LNCaP clone FGC (cell line): ENCODE measurements at regions not wholly inside any gene's neighbourhood (a gene's known extent, or its start where the extent isn't known, plus 50 kb on each side); places are given as distances from the start of the nearest gene placed in this dataset.

Source experiments
- DNase-seq: peaks from one replicate; pipeline ENCODE4 v3.0.0-alpha.2; 2011; ENCODE audit warnings: low read depth
- H3K4me3 ChIP-seq: 2 replicates; pipeline ENCODE4 v1.5.1; 2011; ENCODE audit warnings: mild to moderate bottlenecking, low read depth, low read length, control low read depth
- TF ChIP-seq, protein P1 (sequence below): IDR thresholded peaks from 2 replicates; pipeline ENCODE4 v1.5.1; 2012; ENCODE audit warnings: mild to moderate bottlenecking; ENCODE audit not compliant: control insufficient read depth, insufficient read depth; ENCODE audit errors: extremely low read depth

DNA sequence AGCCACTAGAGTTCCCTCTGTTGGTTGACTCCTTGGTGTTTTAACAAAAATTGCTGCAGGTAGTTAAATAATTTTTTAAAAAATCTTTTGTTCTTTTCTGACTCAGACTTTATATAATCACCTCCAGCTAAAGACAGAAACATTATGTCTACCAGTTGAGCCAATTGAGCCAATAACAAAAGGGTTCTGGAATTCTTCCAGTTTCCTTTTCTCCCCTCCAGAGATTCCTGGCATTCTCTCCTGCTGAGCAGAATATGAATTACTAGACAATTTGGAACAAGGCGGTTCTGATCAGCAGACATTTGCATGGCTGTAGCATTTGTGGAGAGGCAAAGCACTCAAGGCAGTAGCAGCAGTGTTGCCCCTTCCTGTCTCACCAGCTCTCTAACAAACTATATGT is 144.0 kb upstream of the SLC35B3 start:
- TF ChIP-seq, protein P1, sequence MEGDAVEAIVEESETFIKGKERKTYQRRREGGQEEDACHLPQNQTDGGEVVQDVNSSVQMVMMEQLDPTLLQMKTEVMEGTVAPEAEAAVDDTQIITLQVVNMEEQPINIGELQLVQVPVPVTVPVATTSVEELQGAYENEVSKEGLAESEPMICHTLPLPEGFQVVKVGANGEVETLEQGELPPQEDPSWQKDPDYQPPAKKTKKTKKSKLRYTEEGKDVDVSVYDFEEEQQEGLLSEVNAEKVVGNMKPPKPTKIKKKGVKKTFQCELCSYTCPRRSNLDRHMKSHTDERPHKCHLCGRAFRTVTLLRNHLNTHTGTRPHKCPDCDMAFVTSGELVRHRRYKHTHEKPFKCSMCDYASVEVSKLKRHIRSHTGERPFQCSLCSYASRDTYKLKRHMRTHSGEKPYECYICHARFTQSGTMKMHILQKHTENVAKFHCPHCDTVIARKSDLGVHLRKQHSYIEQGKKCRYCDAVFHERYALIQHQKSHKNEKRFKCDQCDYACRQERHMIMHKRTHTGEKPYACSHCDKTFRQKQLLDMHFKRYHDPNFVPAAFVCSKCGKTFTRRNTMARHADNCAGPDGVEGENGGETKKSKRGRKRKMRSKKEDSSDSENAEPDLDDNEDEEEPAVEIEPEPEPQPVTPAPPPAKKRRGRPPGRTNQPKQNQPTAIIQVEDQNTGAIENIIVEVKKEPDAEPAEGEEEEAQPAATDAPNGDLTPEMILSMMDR, result no peak
- no peak for DNase-seq
- H3K4me3 ChIP-seq, result no peak overlapping the region

DNA sequence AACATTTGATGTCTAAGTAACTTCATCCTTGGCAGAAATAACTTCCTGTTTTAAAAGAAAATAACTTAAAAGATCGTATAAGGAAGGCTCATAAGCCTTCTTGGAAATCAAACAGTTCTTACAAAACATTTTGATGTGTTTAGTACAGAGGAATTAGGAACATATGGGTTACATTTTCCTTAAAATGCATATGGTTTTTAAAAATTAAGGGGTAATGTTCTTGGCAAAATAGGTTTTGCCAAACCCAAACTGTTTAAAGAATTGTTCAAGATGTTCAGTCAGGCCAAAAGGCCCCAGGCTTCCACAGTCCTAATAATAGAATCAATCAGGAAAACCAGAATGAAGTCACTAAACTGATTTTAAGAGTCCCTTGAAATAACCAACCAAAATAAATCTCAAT is 142.7 kb upstream of the SLC35B3 start:
- no peak overlapping the region for H3K4me3 ChIP-seq
- DNase-seq, result no peak
- TF ChIP-seq, protein P1, result no peak

DNA sequence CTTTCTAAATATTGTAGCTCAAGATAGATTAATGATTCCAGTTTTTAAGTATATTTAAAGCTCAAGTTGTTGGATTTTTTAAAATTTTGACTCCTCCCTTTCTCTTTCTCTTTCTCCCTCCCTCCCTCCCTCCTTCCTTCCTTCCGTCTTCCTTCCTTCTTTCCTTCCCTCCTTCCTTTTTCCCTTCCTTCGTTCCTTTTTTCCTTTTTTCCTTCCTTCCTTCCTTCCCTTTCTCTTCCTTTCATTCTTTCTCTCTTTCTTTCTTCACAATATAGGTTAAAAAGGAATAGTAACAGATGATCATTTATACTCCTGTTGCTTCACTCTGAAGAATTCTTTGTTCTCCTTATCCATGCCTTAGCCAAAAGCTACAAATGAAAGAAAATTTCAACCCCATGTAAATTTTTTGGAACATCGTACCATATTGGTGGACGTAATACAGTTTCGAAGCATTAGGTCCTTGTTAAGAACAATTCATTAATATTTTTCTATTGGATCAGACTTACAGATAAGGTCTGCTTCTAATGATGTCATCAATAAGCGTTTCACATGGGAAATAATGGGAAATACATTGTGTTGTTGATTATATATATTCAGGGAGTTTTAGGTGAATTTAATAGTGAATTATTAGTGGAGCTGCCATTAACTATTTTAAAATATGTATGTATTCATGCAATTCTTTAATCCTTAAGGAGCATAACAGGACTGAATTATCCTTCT is 139.6 kb upstream of the SLC35B3 start:
- TF ChIP-seq, protein P1, result no peak
- no peak overlapping the region for H3K4me3 ChIP-seq
- DNase-seq, result no peak

DNA sequence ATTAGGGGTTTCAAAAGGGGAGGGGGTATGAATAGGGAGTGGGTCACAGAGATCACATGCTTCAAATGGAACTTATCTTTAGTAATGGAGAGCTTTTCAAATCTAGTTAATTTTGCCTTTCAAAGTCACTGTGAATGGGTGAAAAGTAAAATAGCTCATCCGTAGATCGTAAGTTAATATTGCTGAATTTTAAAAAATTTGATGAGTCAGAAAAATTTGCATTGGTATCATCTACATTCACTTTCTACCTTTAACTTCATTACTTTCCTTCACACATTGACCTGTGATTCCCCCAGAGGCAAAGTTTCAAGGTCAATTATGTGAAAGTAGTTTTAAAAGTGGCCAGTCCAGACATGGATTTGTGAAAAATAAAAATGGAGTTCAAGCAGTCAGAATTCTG is 139.0 kb upstream of the SLC35B3 start:
- TF ChIP-seq, protein P1, result no peak
- H3K4me3 ChIP-seq, result no peak overlapping the region
- no peak for DNase-seq

DNA sequence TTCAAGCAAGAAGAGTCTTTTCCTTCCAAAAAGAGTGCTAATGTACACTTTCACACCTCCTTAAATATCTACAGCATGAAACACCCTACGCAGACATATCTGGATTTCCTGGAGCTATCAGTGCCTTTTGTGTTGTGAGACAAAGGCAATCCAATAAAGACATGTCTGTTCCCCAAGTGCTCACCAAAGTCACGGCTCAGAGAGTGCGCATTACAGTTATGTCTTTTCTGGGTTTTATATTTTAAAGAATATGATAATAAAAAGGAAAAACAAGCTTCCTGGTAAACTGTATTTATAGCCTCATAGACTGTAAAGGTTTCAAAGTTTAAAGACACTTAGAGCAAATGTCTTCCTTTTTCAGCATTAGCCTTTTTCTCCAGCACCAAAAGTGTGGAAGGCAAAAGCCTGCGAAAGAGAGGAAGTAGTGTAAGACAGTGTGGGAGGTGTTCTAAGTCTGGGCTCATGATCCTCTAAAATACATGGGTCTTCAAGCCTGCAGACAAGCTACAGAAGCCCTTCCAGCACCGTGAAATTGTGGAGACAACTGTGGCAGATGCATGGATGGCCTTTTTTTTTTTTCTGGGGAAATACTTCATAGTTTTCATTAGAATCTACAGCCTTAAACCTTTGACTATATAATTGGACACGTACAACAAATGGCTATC is 135.0 kb upstream of the SLC35B3 start:
- H3K4me3 ChIP-seq, result no peak overlapping the region
- DNase-seq, result no peak
- TF ChIP-seq, protein P1, result no peak

DNA sequence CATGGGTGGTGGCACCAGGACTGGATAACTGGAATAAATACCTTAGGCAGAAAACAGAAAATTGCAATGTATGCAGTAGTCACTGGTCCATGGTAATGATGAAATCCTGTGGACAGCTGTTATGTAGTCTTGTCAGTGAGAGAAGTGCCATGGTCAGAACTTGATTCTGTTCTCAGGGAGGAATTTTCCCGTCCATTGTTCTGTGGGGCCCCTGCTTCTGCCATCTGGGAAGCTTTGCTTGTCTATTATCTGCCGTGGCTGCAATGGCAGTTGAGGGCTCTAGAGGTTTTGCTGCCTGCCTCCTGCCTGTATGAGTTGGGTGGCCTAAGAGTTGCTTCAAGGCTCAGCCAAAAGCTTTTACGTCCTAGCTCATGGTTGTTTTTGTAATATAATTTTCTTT is 126.8 kb upstream of the SLC35B3 start:
- TF ChIP-seq, protein P1, result no peak
- DNase-seq, result no peak
- H3K4me3 ChIP-seq, result no peak overlapping the region
